ENCODE measurements at regions not wholly inside any gene's neighbourhood (a gene's known extent, or its start where the extent isn't known, plus 50 kb on each side); places are given as distances from the start of the nearest gene placed in this dataset.

GRCh38 chr2:128489526-128490273 lies 171.0 kb upstream of the HS6ST1 start:
- Mint-ChIP-seq H3K27ac (no peak overlapping the region), H3K4me3 (no peak overlapping the region), H3K4me1 (no peaks in the 10 kb centered on the region), H3K36me3 (no peaks in the 10 kb centered on the region), H3K9me3 (no peaks in the 10 kb centered on the region), H3K27me3 (peaks cover 3% of the 10 kb centered on the region)

GRCh38 chr2:128490321-128490720 lies 171.7 kb upstream of the HS6ST1 start:
- Mint-ChIP-seq H3K27me3 (peaks cover 3% of the 10 kb centered on the region), H3K27ac (no peak overlapping the region), H3K36me3 (no peaks in the 10 kb centered on the region), H3K4me3 (no peak overlapping the region), H3K4me1 (no peaks in the 10 kb centered on the region), H3K9me3 (no peaks in the 10 kb centered on the region)

GRCh38 chr2:128490881-128491691 lies 172.4 kb upstream of the HS6ST1 start:
- Mint-ChIP-seq H3K27ac (no peak overlapping the region), H3K27me3 (peaks cover 3% of the 10 kb centered on the region), H3K4me3 (no peak overlapping the region), H3K4me1 (no peaks in the 10 kb centered on the region), H3K9me3 (no peaks in the 10 kb centered on the region), H3K36me3 (no peaks in the 10 kb centered on the region)

GRCh38 chr2:128491692-128492244 lies 173.1 kb upstream of the HS6ST1 start:
- Mint-ChIP-seq H3K27ac (no peak overlapping the region), H3K27me3 (peaks cover 3% of the 10 kb centered on the region), H3K4me1 (no peaks in the 10 kb centered on the region), H3K9me3 (no peaks in the 10 kb centered on the region), H3K36me3 (no peaks in the 10 kb centered on the region), H3K4me3 (no peak overlapping the region)

- Mint-ChIP-seq H3K27ac (no peak overlapping the region), H3K4me1 (no peaks in the 10 kb centered on the region), H3K4me3 (no peak overlapping the region), H3K36me3 (no peaks in the 10 kb centered on the region), H3K9me3 (no peaks in the 10 kb centered on the region), H3K27me3 (peaks cover 3% of the 10 kb centered on the region)
Measured at GRCh38 chr2:128492966-128493811, 174.5 kb upstream of the HS6ST1 start.

- no peaks in the 10 kb centered on the region for H3K9me3 Mint-ChIP-seq
- peaks cover 3% of the 10 kb centered on the region for H3K27me3 Mint-ChIP-seq
- H3K4me1 Mint-ChIP-seq, result no peaks in the 10 kb centered on the region
- no peaks in the 10 kb centered on the region for H3K36me3 Mint-ChIP-seq
- H3K27ac Mint-ChIP-seq, result no peak overlapping the region
- H3K4me3 Mint-ChIP-seq, result no peak overlapping the region
Measured at GRCh38 chr2:128493880-128494279, 175.2 kb upstream of the HS6ST1 start.

GRCh38 chr2:128494307-128494639 lies 175.6 kb upstream of the HS6ST1 start:
- H3K27me3 Mint-ChIP-seq, result peaks cover 3% of the 10 kb centered on the region
- no peaks in the 10 kb centered on the region for H3K36me3 Mint-ChIP-seq
- H3K4me1 Mint-ChIP-seq, result no peaks in the 10 kb centered on the region
- H3K27ac Mint-ChIP-seq, result no peak overlapping the region
- no peak overlapping the region for H3K4me3 Mint-ChIP-seq
- no peaks in the 10 kb centered on the region for H3K9me3 Mint-ChIP-seq

GRCh38 chr2:128494640-128495321 lies 176.1 kb upstream of the HS6ST1 start:
- Mint-ChIP-seq H3K36me3 (no peaks in the 10 kb centered on the region), H3K4me3 (no peak overlapping the region), H3K9me3 (no peaks in the 10 kb centered on the region), H3K27ac (no peak overlapping the region), H3K4me1 (no peaks in the 10 kb centered on the region), H3K27me3 (peaks cover 3% of the 10 kb centered on the region)

- no peak overlapping the region for H3K4me3 Mint-ChIP-seq
- H3K9me3 Mint-ChIP-seq, result no peaks in the 10 kb centered on the region
- no peak overlapping the region for H3K27ac Mint-ChIP-seq
- no peaks in the 10 kb centered on the region for H3K36me3 Mint-ChIP-seq
- no peaks in the 10 kb centered on the region for H3K4me1 Mint-ChIP-seq
- peaks cover 3% of the 10 kb centered on the region for H3K27me3 Mint-ChIP-seq
Measured at GRCh38 chr2:128495996-128496547, 177.4 kb upstream of the HS6ST1 start.

GRCh38 chr2:128496700-128497099 lies 178.0 kb upstream of the HS6ST1 start:
- H3K27ac Mint-ChIP-seq, result no peak overlapping the region
- peaks cover 1% of the 10 kb centered on the region for H3K27me3 Mint-ChIP-seq

GRCh38 chr2:128497461-128497860 lies 178.8 kb upstream of the HS6ST1 start:
- H3K36me3 Mint-ChIP-seq, result no peaks in the 10 kb centered on the region
- no peak overlapping the region for H3K27ac Mint-ChIP-seq
- no peak overlapping the region for H3K4me3 Mint-ChIP-seq

More at GRCh38 chr2:128496700-128497099, 178.0 kb upstream of the HS6ST1 start:
- Mint-ChIP-seq H3K9me3 (no peaks in the 10 kb centered on the region), H3K4me3 (no peak overlapping the region), H3K36me3 (no peaks in the 10 kb centered on the region), H3K4me1 (no peaks in the 10 kb centered on the region)

GRCh38 chr2:128498086-128498485 lies 179.4 kb upstream of the HS6ST1 start:
- Mint-ChIP-seq H3K27ac (no peak overlapping the region), H3K27me3 (peaks cover 1% of the 10 kb centered on the region), H3K4me3 (no peak overlapping the region), H3K4me1 (no peaks in the 10 kb centered on the region), H3K9me3 (no peaks in the 10 kb centered on the region), H3K36me3 (no peaks in the 10 kb centered on the region)

More at GRCh38 chr2:128497461-128497860, 178.8 kb upstream of the HS6ST1 start:
- no peaks in the 10 kb centered on the region for H3K4me1 Mint-ChIP-seq
- peaks cover 1% of the 10 kb centered on the region for H3K27me3 Mint-ChIP-seq
- no peaks in the 10 kb centered on the region for H3K9me3 Mint-ChIP-seq

- H3K27ac Mint-ChIP-seq, result no peak overlapping the region
Measured at GRCh38 chr2:128498589-128498988, 179.9 kb upstream of the HS6ST1 start.

GRCh38 chr2:128499367-128500137 lies 180.9 kb upstream of the HS6ST1 start:
- Mint-ChIP-seq H3K9me3 (no peaks in the 10 kb centered on the region), H3K27ac (no peak overlapping the region), H3K36me3 (no peaks in the 10 kb centered on the region), H3K4me3 (no peak overlapping the region), H3K4me1 (no peaks in the 10 kb centered on the region), H3K27me3 (no peaks in the 10 kb centered on the region)

More at GRCh38 chr2:128498589-128498988, 179.9 kb upstream of the HS6ST1 start:
- no peaks in the 10 kb centered on the region for H3K9me3 Mint-ChIP-seq
- peaks cover 1% of the 10 kb centered on the region for H3K27me3 Mint-ChIP-seq
- no peaks in the 10 kb centered on the region for H3K4me1 Mint-ChIP-seq
- no peaks in the 10 kb centered on the region for H3K36me3 Mint-ChIP-seq
- no peak overlapping the region for H3K4me3 Mint-ChIP-seq

All from activated naive CD4-positive, alpha-beta T cell treated with anti-CD3 and anti-CD28 coated beads, Interleukin-2, amount 50 U/mL, for 24 hours (primary cell).